OCI-M1 (cell line): ENCODE measurements at regions not wholly inside any gene's neighbourhood (a gene's known extent, or its start where the extent isn't known, plus 50 kb on each side); places are given as distances from the start of the nearest gene placed in this dataset.
"Not testable (repeated sequence)": the region's sequence is repeated elsewhere in the genome, so short reads cannot be mapped to it uniquely, and the experiment has no call there.

Experiments used
- DNase-seq: peaks from one replicate; lab custom pipeline; 2025; lab: John Stamatoyannopoulos, UW

DNA sequence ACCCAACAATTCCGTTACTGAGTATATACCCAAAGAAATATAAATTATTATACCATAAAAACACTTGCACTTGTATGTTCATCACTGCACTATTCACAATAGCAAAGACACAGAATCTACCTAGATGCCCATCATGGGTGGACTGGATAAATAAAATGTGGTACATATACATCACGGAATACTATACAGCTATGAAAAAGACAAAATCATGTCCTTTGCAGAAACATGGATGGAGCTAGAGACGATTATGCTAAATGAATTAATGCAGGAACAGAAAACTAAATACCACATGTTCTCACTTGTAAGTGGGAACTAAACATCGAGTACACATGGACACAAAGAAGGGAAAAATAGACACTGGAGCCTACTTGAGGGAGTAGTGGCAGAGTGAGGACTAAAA, 185.3 kb downstream of the PYDC2 start:
- DNase-seq: no peak

DNA sequence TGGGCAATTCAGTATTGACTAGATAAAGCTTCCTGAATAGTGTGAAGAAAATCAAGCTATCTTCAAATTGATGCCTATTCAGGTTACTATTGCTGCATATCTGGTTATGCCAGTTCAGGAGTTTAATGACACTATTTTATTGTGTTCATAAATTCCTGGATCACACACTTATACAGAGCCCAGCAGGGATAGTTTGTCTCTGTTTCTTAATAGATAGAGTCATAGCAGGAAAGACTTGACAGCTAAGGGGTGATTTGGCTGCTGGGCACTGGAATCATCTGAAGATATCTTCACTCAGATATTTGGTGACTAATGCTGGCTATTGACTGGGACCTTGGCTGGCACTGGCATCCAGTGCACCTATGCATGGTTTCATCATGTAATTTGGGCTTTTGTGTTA, 187.8 kb downstream of the PYDC2 start:
- no peak for DNase-seq

DNA sequence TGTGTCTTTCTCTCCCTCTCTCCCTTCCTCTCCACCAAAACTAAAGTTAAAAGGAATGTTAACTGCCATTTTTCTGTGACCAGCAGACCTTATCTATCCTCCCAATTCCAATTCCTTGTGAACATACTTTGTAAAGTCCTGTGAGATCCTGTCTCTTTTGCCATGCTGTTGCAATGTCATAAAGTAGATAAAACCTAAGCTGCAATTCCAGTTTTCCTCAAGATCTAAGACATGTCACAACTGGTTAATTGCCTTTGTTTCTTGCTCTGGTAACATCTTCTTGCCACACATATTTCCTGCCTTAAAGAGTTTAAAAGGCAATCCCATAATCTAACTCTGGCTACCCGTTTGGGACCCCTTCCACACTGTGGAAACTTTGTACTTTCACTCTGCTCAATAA, 188.7 kb downstream of the PYDC2 start:
- DNase-seq: no peak

DNA sequence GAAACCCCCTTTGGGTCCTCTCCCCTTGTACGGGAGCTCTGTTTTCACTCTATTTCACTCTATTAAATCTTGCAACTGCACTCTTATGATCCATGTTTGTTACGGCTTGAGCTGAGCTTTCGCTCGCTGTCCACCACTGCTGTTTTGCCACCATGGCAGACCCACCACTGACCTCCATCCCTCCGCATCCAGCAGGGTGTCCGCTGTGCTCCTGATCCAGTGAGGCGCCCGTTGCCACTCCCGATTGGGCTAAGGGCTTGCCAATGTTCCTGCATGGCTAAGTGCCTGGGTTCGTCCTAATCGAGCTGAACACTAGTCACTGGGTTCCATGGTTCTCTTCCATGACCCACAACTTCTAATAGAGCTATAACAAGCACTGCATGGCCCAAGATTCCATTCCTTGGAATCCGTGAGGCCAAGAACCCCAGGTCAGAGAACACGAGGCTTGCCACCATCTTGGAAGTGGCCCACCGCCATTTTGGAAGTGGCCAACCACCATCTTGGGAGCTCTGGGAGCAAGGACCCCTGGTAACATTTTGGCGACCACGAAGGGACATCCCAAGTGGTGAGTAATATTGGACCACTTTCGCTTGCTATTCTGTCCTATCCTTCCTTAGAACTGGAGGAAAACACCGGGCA, 197.9 kb downstream of the PYDC2 start:
- DNase-seq: not testable (repeated sequence)

DNA sequence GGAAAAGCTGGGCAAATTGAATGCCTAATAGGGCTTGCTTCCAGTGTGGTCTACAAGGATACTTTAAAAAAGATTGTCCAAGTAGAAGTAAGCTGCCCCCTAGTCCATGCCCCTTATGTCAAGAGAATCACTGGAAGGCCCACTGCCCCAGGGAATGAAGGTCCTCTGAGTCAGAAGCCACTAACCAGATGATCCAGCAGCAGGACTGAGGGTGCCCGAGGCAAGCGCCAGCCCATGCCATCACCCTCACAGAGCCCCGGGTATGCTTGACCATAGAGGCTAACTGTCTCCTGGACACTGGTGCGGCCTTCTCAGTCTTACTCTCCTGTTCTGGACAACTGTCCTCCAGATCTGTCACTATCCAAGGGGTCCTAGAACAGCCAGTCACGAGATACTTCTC, 201.2 kb downstream of the PYDC2 start:
- not testable (repeated sequence) for DNase-seq

DNA sequence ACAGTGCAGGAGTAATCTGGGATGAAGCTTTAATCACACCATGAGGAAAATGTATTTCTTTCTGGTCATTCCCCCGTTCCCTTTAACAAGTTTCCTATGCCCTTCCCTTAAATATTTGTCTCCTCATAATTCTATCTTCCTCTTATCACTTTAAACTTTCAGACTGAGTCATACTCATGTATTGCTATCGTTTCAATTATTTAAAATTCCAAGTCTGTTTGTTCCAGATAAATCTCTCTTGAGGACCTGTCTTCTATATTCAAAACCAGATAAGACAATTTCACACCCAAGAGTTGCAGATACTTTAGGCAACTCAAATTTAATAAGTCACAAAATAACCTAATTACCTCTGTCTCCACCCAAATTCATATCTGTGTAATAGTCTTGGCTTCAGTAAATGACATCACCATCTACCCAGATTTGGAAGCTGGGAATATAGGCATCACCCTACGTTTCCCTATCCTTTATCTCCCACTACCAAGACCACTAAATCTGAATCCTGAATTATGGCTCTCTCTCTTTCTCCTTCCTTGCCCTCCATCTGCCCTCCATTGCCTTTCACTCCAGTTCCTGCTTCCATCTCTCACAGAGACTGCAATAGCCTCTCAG, 220.1 kb downstream of the PYDC2 start:
- DNase-seq: no peak

DNA sequence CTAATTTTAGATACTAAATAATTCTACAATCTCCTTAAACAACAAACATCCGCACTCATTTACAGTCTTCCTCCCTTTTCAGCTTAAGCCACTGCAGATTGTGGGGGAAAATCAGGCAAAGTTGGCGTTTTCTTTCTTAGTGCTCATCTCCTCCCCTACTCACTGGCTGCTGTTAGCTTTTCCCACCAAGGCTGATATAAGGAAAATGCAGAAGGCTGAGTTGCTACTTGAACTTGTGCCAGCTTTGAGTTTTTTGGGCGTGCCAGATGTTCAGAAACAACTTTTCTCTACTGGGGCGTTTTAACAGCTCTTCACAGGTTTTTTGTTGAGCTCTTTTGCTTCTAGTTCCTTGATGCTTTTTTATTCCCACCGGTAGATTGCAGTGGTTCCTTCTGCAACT, 222.0 kb downstream of the PYDC2 start:
- no peak for DNase-seq

DNA sequence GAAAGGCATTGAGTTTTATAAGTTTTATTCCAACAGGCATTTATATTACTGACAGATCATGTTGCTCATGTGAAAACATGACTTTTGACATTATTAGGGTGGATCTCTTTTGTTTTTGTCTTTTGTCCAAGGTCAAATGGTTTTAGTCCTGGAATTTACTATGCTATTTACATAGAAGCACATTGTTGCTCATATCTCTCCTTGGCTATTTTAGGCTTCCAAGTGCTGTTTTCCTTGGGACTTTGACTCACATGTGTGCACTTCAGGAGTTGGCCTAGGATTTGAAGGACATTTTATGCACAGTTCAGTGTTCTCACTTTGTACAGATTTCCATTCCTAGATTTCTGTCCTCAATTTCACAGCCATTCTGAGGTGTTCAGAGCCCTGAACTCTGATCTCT, 225.7 kb downstream of the PYDC2 start:
- no peak for DNase-seq

DNA sequence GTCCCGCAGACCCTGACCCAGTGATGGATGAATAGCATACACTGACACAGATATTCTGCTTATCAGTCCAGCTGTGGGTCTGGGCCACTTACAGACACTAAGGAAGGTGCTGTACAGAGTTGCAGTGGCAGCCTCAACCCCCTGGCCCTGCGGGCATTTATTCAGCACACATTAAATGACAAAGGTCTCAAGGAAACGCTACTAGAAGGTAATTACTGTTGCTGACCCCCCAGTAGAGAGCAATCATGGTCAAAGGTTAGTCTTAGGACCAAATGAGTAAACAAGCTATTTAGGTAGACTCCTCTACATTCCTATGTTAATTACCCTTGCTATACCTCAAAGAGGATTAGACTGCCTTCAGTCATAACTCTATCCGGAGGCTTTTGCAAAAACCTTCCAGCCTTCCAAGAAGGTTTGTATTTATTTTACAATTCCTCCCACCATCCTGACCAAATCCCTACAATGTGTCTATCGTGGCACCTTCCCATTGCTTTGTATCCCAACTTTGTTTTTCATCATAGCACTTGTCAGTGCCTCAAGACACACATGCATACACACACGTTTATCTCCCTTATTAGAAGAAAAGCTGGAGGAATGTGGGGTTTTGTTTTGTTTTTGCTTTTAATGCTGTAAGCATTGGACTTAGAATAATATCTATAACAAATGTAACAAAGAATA, 227.9 kb downstream of the PYDC2 start:
- DNase-seq: no peak

DNA sequence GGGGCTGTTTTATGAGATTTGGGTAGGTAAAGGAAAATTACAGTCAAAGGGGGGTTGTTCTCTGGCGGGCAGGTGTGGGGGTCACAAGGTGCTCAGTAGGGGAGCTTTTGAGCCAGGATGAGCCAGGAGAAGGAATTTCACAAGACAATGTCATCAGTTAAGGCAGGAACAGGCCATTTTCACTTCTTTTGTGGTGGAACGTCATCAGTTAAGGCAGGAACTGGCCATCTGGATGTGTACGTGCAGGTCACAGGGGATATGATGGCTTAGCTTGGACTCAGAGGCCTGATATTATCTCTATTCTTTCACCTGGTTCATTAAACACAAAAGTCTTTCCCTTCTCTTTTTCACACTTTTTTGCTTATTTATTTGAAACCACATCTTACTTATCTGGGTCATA, 230.2 kb downstream of the PYDC2 start:
- not testable (repeated sequence) for DNase-seq

DNA sequence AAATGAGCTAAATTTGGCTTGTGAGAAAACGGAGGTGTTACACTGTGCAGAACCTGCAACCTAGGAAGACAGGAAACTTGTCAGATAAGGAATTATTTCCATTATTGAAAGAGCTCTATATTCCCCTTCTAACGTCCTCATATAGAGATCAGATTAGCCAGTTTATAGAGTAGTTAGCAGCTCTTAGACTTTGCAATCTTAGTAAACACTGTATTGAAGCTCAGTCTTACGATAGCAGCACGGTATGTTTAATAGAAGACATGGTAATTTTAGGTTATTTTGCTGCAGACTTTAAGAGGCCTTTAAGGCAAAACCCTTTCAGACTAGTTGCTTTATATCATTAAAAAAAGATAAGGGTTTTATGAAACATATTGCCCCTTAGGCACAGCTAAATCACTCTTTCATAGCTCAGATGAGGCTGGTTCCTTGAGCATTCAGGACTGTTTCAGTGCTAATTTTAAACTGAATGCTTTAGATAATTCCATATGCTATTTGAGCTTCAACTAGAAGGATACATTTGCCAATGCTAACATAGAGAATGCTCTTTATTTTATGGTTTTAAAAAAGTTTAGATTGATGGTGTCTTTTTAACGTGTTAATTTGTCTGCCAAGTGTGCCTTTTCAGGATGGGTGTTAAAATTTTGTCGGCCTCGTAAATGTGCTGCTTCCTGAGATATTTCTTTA, 234.3 kb downstream of the PYDC2 start:
- no peak for DNase-seq

DNA sequence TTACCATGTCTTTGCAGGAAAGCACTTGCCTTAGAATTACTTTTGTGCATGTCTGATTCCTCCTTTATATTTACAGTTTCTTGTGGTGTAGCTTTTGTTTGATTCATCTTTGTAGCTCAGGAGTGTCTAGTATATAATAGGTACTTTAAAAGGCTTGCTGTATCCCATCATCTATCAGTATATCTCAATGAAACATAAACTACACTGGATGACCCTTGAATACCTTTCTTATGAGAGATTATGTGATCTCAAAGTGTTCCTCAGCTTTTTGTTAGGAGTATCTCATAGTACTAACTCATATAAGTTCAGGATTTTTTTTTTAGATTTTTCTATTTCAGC, 234.8 kb downstream of the PYDC2 start:
- DNase-seq: no peak

DNA sequence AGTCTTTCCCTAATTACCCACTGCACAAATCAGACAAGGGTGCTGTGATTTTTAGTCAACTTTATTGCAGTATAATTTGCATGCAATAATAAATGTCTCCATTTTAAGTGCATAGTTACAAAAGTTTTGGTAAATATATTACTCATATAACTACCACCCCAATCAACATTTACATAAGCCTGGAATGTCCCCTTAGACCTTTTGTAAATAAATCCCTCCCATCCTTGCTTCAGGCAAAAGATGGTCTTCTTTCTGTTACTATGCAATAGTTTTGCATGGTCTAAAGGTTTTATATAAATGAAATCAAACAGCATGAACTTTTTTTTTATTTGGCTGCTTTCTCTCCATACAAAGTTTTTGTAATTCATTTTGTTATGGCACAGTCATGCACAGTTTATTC, 235.4 kb downstream of the PYDC2 start:
- no peak for DNase-seq

DNA sequence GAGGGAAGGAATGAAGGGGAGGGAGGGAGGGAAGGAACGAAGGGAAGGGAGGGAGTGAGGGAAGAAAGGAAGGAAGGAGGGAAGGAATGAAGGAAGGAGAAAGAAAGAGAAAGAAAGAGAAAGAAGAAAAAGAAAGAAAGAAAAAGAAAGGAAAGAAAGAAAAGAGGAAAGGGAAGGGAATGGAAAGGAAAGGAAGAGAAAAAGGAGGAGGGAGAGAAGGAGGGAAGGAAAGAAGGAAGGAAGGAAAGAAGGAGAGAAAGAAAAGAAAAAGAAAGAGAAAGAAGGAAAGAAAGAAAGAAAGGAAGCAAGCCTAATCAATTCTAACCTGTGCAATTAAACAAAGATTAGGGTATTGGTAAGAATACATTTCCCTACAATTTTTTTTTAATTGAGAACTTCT, 238.6 kb downstream of the PYDC2 start:
- no peak for DNase-seq

DNA sequence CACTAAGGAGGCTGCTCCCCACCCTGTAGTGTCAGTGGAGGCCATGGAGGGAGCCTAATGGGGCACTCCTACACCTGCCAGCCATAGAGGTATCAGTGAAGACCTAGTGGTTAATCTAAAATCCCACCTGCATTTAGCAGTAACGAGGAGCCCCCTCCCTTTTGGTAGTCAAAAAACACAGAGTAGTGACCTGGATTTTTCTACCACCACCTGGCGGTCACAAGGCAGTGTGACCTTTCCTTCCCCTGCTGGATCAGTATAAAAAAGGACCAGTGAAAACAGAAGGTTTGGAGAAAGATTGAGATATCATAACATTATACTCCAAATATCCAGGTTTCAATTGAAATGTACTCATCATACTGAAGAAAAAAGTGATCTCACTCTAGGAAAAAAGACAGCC, 241.2 kb downstream of the PYDC2 start:
- DNase-seq: no peak

DNA sequence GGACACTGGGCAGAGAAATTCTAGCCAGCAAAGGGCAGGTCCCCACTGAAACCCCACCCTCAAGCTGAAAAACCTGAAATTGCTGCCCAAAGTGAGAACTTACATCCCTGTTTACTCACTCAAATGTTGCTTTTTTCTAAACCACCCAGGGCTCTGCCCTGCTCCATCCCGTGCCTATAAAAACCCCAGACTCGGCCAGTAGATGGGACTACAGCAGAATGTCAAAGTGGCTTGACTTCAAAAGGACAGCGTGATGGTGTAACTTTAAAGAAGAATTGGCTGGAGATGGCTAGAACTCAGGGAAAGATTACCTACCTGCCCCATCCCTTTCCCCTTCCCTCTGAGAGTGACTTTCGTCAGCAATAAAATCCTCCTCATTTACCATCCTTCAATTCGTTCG, 246.9 kb downstream of the PYDC2 start:
- DNase-seq: no peak

DNA sequence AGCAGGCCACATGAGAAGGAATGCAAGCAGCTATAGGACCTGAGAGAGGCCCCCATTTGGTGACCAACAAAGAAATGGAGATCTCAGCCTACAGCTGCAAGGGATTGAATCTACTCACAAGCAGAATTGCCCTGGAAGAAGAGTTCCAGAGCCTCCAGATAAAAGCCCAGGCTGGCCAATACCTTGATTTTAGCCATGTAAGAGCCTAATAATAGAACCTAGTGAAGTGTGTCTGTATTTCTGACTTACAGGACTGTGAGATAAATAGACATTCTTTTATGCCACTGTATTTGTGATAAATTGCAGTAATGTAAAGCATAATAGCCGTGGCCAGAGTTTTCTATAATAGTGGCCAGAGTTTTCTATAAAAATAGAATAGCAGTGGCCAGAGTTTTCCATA, 254.6 kb downstream of the PYDC2 start:
- no peak for DNase-seq

DNA sequence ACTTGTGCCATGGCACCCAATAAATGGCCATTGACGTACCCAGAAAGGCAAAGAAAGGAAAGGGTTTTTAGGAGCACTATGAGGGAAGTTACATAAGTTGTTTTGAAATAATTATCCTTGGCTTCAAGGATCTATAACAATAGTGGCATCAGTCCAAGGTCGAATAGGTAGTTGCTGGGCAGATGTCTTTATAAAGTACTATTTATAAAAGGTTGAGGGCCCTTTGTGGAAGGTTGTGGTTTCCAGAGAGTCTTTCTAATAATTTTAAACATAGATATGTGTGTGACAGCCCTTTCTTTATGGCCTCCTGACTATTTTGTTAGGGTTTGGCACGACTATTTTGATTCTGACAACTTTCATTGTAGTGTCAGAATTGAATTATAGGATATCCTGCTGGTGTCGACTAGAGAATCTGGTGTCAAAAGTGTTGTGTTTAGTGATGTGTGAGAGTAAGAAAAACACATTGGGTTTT, 260.5 kb downstream of the PYDC2 start:
- no peak for DNase-seq

DNA sequence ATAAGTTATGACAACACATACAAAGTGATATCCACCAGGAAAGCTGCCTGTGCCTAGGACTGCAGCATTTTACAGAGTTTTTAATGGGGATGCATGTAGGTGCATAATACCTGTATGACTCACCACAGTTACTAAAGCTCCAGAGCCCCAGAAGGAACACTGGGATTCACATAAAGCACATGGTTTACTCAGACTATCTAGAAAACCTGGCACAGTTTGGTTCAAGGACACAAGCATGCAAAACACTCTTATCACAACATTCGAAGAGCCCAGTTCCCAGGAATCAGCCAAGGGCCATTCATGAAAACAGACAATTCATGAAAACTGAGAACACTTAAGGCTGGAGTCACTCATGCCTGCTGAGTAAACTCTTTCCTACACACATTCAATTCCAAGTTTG, 261.0 kb downstream of the PYDC2 start:
- no peak for DNase-seq

DNA sequence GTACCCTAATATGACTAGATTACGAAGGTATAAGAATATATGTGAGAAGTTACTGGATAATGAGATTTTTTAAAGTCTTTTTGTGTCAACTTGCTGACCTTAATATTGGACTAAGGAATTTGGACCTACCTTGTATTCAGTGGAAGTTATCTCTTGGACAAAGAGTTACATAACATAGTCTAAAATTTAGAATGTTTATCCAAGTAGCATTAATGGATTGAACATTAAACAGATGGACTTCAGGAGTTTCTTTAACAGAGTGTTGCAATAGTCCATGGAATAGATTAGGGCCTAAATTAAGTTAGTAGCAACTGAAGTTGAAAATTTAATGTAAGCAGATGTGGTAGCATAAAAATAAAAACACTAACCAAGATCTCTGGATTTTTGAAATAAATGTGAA, 266.4 kb downstream of the PYDC2 start:
- DNase-seq: no peak

DNA sequence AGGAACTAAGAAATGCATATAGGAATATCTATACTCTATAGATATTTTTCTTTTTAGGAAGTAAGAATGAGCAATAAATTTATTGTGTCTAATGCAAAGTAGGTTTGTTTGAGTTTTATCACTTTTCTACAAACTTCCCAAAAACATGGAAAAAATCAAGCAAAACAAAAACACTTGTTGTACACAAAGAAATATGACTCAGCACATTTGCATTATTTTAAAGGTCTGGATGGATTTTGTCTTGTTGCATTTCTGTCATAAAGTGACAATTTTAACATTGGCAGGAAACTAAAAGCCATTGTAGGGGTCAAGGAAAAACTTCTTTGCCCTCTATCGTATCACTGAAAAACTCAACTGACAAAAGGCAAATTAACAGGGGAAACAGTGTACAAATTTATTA, 267.2 kb downstream of the PYDC2 start:
- DNase-seq: no peak

DNA sequence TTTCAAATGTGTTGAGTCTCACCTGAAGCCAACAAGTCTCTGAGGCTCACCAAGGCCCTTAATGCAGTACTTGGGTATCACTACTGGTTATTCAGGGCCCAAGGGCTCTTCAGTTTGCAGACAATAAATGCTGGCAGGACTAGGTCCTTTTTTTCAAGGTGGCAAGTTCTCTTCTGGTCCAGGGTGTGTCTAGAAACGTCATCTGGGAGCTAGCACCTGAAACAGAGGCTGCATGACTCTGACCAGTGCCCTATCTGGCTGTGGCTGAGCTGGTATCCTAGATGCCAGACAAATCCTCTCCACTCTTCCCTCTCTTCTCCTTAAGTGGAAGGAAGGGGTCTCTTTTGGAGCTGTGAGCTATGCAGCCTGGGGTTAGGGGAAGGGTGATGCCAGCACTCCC, 276.8 kb downstream of the PYDC2 start:
- no peak for DNase-seq

DNA sequence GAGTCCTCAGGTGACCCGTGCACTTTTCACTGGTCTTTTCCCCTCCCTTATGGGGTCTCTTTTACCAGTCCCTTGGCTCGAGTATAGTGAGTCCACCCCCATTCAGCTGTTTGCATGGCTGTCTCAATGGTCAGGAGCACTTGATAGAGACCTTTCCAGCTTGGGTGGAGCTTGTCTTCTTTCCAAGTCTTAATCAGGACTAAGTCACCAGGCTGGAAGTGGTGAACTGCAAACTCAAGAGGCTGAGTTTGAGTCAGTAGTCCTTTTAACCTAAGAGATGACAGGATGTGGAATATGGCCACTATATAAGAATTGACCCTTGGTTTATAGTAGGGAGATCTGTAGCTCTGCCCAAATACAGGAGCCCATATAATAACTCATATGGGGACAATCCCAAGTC, 279.7 kb downstream of the PYDC2 start:
- DNase-seq: no peak
